ENCODE measurements at regions not wholly inside any gene's neighbourhood (a gene's known extent, or its start where the extent isn't known, plus 50 kb on each side); places are given as distances from the start of the nearest gene placed in this dataset.
"Not testable (repeated sequence)": the region's sequence is repeated elsewhere in the genome, so short reads cannot be mapped to it uniquely, and the experiment has no call there.

- no peak for DNase-seq (ENCODE audit: low spot score)
Observed at GRCh38 chr18:30625961-30626360, 416.6 kb downstream of the DSC3 start.

- no peak for DNase-seq (ENCODE audit: low spot score)
Observed at GRCh38 chr18:30623401-30624065, 419.0 kb downstream of the DSC3 start.

- DNase-seq (ENCODE audit: low spot score), result no peak
Observed at GRCh38 chr18:30622635-30623034, 419.9 kb downstream of the DSC3 start.

- DNase-seq (ENCODE audit: low spot score), result no peak
Observed at GRCh38 chr18:30622104-30622503, 420.4 kb downstream of the DSC3 start.

- DNase-seq (ENCODE audit: low spot score), result no peak
Observed at GRCh38 chr18:30618567-30618966, 424.0 kb downstream of the DSC3 start.

- no peak for DNase-seq (ENCODE audit: low spot score)
Observed at GRCh38 chr18:30616414-30616813, 426.1 kb downstream of the DSC3 start.

GRCh38 chr18:30613467-30613801 is 429.1 kb downstream of the DSC3 start:
- DNase-seq (ENCODE audit: low spot score), result no peak

- no peak for DNase-seq (ENCODE audit: low spot score)
Observed at GRCh38 chr18:30601541-30601940, 441.0 kb downstream of the DSC3 start.

GRCh38 chr18:30597202-30597601 is 445.3 kb downstream of the DSC3 start:
- DNase-seq (ENCODE audit: low spot score), result no peak

- no peak for DNase-seq (ENCODE audit: low spot score)
Observed at GRCh38 chr18:30596635-30597034, 445.9 kb downstream of the DSC3 start.

GRCh38 chr18:30595942-30596341 is 446.6 kb downstream of the DSC3 start:
- no peak for DNase-seq (ENCODE audit: low spot score)

GRCh38 chr18:30594911-30595310 is 447.6 kb downstream of the DSC3 start:
- not testable (repeated sequence) for DNase-seq (ENCODE audit: low spot score)

- no peak for DNase-seq (ENCODE audit: low spot score)
Observed at GRCh38 chr18:30591462-30591861, 451.1 kb downstream of the DSC3 start.

- no peak for DNase-seq (ENCODE audit: low spot score)
Observed at GRCh38 chr18:30588673-30589164, 453.8 kb downstream of the DSC3 start.

- no peak for DNase-seq (ENCODE audit: low spot score)
Observed at GRCh38 chr18:30583768-30584167, 458.8 kb downstream of the DSC3 start.

- DNase-seq (ENCODE audit: low spot score), result no peak
Observed at GRCh38 chr18:30582078-30582477, 460.5 kb downstream of the DSC3 start.

GRCh38 chr18:30578707-30579106 is 463.8 kb downstream of the DSC3 start:
- DNase-seq (ENCODE audit: low spot score), result no peak

- no peak for DNase-seq (ENCODE audit: low spot score)
Observed at GRCh38 chr18:30572214-30572613, 470.3 kb downstream of the DSC3 start.

GRCh38 chr18:30568333-30568732 is 474.2 kb downstream of the DSC3 start:
- DNase-seq (ENCODE audit: low spot score), result no peak

GRCh38 chr18:30566877-30567276 is 475.7 kb downstream of the DSC3 start:
- DNase-seq (ENCODE audit: low spot score), result no peak

GRCh38 chr18:30562231-30562630 is 480.3 kb downstream of the DSC3 start:
- DNase-seq (ENCODE audit: low spot score), result no peak

- no peak for DNase-seq (ENCODE audit: low spot score)
Observed at GRCh38 chr18:30556112-30556511, 486.4 kb downstream of the DSC3 start.

GRCh38 chr18:30545393-30545792 is 497.1 kb downstream of the DSC3 start:
- no peak for DNase-seq (ENCODE audit: low spot score)

GRCh38 chr18:30544141-30544540 is 498.4 kb downstream of the DSC3 start:
- no peak for DNase-seq (ENCODE audit: low spot score)

All from kidney tubule cell (primary cell).